H54 (cell line): ENCODE measurements at regions not wholly inside any gene's neighbourhood (a gene's known extent, or its start where the extent isn't known, plus 50 kb on each side); places are given as distances from the start of the nearest gene placed in this dataset.

Experiments
- DNase-seq: peaks from one replicate; pipeline ENCODE4 v3.0.0; 2011; ENCODE audit warnings: low spot score, mixed read lengths; ENCODE audit not compliant: insufficient read length
- FAIRE-seq: peaks from 3 replicates; lab custom pipeline; 2011; peaks lifted over from hg19 to GRCh38; lab: Jason Lieb, UNC
- POLR2A ChIP-seq: IDR thresholded peaks from 2 replicates; pipeline ENCODE4 v1.6.1; 2011; ENCODE audit warnings: low read depth, mild to moderate bottlenecking, low read length

DNA sequence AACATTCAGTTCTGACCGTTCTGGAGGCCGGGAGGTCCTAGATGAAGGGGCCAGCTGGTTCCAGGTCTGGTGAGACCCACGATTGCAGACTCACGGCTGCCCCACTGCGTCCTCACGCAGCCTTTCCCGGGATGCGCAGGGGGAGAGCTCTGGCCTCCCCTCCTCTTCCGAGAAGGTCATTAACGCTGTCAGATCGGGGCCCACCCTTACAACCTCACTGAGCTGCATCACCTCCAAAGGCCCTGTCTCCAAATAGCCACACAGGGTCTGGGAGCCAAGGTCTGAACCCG is 66.6 kb upstream of the PPP1R26 start:
- FAIRE-seq: no peak
- DNase-seq: no peak
- no peak for TF ChIP-seq POLR2A

DNA sequence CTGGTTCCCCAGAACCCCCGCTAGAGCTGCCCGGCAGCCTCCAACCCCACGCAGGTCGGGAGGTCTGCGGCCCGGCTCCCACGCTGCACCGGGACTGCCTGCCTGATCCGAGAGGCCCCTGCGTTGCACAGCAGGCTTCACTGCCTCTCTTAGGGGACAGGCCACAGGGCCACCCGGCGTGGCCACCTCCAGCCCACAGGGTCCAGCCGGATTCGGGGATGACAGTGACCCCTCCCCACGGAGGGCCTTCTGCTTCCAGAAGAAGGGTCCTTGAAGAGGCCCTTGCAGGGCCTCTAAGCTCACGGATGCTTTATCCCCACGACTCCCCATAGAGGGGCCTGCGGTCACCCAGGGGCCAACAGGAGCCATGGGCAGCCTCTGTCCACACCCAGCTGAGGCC is 66.1 kb upstream of the PPP1R26 start:
- FAIRE-seq: no peak
- TF ChIP-seq POLR2A: no peak

DNA sequence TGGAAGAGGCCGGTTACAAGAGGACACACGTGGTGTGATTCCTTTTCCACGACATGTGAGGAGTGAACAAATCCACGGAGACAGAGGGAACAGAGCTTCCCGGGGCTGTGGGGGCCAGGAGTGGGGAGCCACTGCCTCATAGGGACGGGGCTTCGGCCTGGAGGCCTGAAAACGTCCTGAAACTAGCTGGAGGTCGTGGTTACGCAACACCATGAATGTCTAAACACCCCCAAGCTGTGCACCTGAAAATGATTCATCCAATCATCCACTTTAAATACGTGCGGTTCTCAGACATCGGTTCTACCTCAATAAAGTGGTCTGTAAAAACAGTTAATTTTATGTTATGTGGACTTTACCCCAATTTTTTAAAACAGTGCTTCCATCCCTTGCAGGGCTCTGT is 65.3 kb upstream of the PPP1R26 start:
- no peak for TF ChIP-seq POLR2A
- FAIRE-seq (no peak), DNase-seq (no peak)

More for the DNA sequence above, 66.1 kb upstream of the PPP1R26 start:
- no peak for DNase-seq

DNA sequence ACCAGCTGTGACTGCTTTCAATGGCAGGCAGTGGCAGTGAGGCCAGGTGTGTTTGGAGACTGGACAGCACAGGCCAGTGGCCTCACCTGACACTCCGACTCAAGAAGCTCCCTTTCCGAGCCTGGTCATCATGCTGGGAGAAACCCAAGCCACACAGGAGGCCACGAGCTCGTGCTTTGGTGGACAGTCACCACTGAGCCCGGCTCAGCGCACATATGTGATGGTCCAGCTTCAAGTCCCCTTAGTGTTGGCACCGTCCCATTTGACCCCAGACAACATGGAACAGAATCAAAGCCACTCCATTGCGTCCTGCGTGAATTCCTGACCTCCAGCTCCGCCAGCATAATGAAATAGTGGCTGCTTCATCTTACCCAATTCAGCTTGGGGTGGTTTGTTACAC is 64.0 kb upstream of the PPP1R26 start:
- no peak for FAIRE-seq
- no peak for TF ChIP-seq POLR2A
- DNase-seq: no peak

DNA sequence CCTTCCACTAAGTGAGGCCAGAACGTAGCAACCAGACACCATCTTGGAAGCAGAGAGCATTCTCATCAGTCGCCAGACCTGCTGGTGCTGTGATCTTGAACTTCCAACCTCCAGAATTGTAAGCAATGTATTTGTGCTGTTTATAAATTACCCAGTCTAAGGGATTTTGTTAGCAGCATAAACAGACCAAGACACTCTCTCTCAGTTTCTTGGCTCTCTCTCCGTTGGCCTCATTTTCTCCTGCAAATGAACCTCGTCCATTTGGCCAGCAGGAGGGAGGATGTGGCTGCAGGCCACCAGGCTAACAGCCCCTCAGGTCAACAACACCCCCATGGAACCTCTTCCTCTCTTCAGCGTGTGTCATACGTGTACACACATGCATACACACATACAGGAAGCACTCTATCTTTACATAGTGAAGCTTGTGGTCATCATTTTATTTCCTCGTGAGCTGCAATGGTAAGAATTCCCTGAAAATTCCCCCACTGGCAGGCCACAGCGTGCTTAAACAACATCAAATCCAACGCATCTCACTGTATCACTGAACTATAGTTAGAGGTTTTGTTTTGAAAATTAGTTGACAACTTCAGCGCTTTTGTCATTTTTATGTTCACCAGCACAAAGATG is 62.8 kb upstream of the PPP1R26 start:
- FAIRE-seq: no peak
- no peak for TF ChIP-seq POLR2A
- no peak for DNase-seq

DNA sequence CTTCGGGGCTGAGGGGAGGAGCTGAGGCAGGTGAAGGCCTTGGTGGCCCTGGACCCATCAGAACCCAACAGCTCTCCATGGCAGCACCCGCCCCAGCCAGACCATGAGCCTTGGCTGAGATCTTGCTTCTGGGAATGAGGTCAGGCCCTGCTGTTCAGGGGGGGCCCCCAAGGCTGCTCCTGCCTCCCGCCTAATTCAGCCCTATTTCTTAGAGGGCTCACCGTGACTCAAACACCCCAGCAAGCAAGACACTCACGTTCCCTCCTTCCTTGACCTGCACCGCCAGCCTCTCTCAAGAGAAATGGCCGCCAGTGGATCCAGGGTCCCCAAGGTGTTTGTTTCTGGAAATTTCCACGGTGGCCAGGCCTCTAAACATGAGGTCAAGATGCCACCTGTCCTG is 61.4 kb upstream of the PPP1R26 start:
- DNase-seq: no peak
- TF ChIP-seq POLR2A: no peak

DNA sequence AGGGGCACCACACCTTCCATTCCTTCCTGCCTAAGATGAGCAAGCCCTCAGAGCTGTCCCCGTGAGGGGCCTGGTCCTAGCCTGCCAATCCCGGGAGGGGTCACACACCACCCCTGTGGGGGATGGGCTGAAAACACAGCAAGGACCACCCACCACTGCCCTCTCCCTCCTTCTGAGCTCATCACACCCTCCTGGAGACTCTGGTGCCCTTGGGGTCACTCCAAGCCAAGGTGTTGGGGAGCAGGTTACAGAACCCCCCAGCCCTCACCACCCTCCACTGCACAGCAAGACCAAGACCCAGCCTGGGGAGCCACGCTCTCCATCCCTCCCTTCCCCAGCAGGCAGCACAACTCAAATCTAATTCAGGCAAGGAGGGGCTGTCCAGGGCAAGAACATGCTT is 60.5 kb upstream of the PPP1R26 start:
- DNase-seq: no peak
- FAIRE-seq: no peak
- TF ChIP-seq POLR2A: no peak

More for the DNA sequence above, 61.4 kb upstream of the PPP1R26 start:
- FAIRE-seq: no peak

DNA sequence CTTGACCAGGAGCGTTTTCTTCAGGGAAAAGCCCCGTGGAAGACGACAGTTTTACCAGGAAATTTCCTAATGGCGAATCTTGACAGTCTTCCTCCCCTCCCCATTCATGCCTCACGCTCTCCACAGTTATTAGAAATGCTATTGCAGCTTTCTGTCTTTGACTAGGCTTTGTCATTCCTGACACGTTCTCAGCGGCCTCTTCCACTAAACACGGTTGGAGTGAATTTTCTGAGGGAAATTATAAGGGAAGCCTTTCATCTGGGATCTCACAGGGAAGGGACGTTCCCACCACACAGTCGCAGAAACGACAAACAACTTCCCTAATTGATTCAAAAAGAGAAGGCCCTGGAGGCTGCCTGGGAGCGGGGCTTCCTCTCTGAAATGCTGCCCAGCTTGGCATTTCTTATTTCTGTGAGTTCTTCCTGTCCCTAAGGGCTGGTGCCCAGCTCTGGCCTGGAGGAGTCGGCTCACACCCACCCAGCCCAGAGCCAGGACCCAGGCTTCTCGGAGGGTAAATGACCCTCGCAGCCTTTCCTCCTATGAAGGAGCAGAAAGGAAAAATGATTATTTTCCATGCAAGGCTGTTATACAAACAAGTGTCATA is 57.1 kb upstream of the PPP1R26 start:
- FAIRE-seq (no peak), DNase-seq (no peak)
- no peak for TF ChIP-seq POLR2A

DNA sequence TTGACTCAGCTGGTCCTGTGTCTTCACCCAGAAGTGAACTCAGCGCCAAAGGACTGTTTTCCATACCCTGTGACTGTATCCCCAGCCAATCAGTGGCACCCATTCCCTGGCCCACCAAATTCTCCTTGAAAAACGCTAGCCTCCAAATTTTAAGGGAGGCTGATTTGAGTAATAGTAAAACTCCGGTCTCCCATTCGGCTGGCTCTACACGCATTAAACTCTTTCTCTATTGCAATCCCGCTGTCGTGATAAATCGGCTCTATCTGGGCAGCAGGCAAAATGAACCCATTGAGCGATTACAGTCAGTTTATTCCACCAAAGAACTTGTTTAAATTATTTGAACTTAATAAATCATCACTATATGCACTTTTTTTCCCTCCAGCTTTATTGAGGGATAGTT is 55.9 kb upstream of the PPP1R26 start:
- no peak for TF ChIP-seq POLR2A
- no peak for FAIRE-seq
- DNase-seq: no peak
